K562 (cell line): ENCODE measurements at regions not wholly inside any gene's neighbourhood (a gene's known extent, or its start where the extent isn't known, plus 50 kb on each side); places are given as distances from the start of the nearest gene placed in this dataset.

Experiments used
- ATAC-seq: fragments of 200-7000 bp; cut with Tn5 transposase; 3 replicates; pipeline ENCODE4 v1.9.1; 2020; ENCODE audit warnings: moderate library complexity
- BruUV-seq: library from RNA; stranded (reverse); fragments of 400-500 nt; replicated peaks from 2 replicates; lab custom pipeline; 2021; lab: Mats Ljungman, UMichigan
- CTCF ChIA-PET: fragments of 300-600 bp; formaldehyde crosslinking; extraction: SDS; loops from one replicate; lab custom pipeline; 2021; ENCODE audit warnings: low intra/inter-chr PET ratio; lab: Yijun Ruan, JAX
- POLR2A ChIA-PET: fragments of 300-600, 350-650 bp; sonication (Branson Sonifier 250); formaldehyde crosslinking; extraction: SDS; loops from one replicate; lab custom pipeline; 2021; ENCODE audit warnings: antibody characterized with exemption, inconsistent platforms; lab: Yijun Ruan, JAX
- DNase-seq, 4 experiments: peaks; one replicate each; pipeline versions ENCODE4 v3.0.0 to v3.0.0-alpha.2; 2011 to 2018; ENCODE audit warnings: low spot score in 3 of 4, mixed read lengths in 3 of 4; ENCODE audit errors: extremely low read depth in 1 of 4
- FAIRE-seq: peaks from 2 replicates; lab custom pipeline; 2011; peaks lifted over from hg19 to GRCh38; lab: Jason Lieb, UNC
- H2AFZ ChIP-seq: 2 replicates; pipeline ENCODE4 v1.6.0; 2011; ENCODE audit warnings: low read depth, low read length, control low read depth, inconsistent platforms
- H3K27ac ChIP-seq: fragments of 200-600 bp; 3 replicates; pipeline ENCODE4 v1.8.0; 2011; ENCODE audit warnings: low read depth, mild to moderate bottlenecking, control low read depth, inconsistent platforms, low read length, moderate library complexity, mixed read lengths; ENCODE audit errors: extremely low read depth
- H3K27me3 ChIP-seq, 2 experiments: fragments of 300-600 bp in 1 of 2; 2 replicates in 1 of 2; 3 replicates in 1 of 2; pipeline versions ENCODE4 v1.6.0 to v1.8.0; 2011; ENCODE audit warnings: inconsistent platforms in 2 of 2, low read length in 2 of 2, mild to moderate bottlenecking in 1 of 2, mixed read lengths in 1 of 2, moderate library complexity in 1 of 2; ENCODE audit not compliant: control insufficient read depth in 2 of 2, insufficient read depth in 2 of 2
- H3K36me3 ChIP-seq: fragments of 300-600 bp; 3 replicates; pipeline ENCODE4 v1.8.0; 2011; ENCODE audit warnings: mild to moderate bottlenecking, low read length, inconsistent platforms; ENCODE audit not compliant: control insufficient read depth, insufficient read depth
- H3K4me1 ChIP-seq, 2 experiments: fragments of 200-600 bp in 1 of 2; replicated peaks in 1 of 2; 2 replicates in 1 of 2; 3 replicates in 1 of 2; pipeline versions ENCODE4 v1.5.1 to v1.8.0; 2011; ENCODE audit warnings: inconsistent platforms in 2 of 2, low read length in 2 of 2, mild to moderate bottlenecking in 1 of 2, mixed read lengths in 1 of 2, moderate library complexity in 1 of 2; ENCODE audit not compliant: control insufficient read depth in 2 of 2, insufficient read depth in 2 of 2
- H3K4me2 ChIP-seq: 2 replicates; pipeline ENCODE4 v1.6.1; 2011; ENCODE audit warnings: low read length, control low read depth, inconsistent platforms, mixed read lengths; ENCODE audit not compliant: insufficient read depth
- H3K4me3 ChIP-seq: fragments of 200-600 bp; sonication (generic), shearing (Covaris generic); 2 replicates; pipeline ENCODE4 v1.5.1; 2016; ENCODE audit warnings: control low read depth, inconsistent platforms
- H3K79me2 ChIP-seq: fragments of 200-600 bp; 3 replicates; pipeline ENCODE4 v1.8.0; 2011; ENCODE audit warnings: low read length, inconsistent platforms; ENCODE audit not compliant: control insufficient read depth, insufficient read depth
- H3K9ac ChIP-seq, 2 experiments: 2 replicates each; pipeline versions ENCODE4 v1.6.0 to v1.6.1; 2011; ENCODE audit warnings: low read depth in 2 of 2, low read length in 2 of 2, control low read depth in 1 of 2, inconsistent platforms in 1 of 2, mild to moderate bottlenecking in 1 of 2, mixed read lengths in 1 of 2; ENCODE audit not compliant: insufficient read depth in 1 of 2
- H3K9me1 ChIP-seq: one replicate; pipeline ENCODE4 v1.6.0; 2011; ENCODE audit warnings: inconsistent platforms, mild to moderate bottlenecking, low read length, moderate library complexity; ENCODE audit not compliant: control insufficient read depth, insufficient read depth
- H3K9me3 ChIP-seq: replicated peaks from 2 replicates; pipeline ENCODE4 v1.5.1; 2011; ENCODE audit warnings: low read depth, low read length, inconsistent platforms; ENCODE audit not compliant: control insufficient read depth, insufficient read depth
- H4K20me1 ChIP-seq: replicated peaks from 2 replicates; pipeline ENCODE4 v1.6.1; 2011; ENCODE audit warnings: low read length, inconsistent platforms, mixed read lengths; ENCODE audit not compliant: control insufficient read depth, insufficient read depth
- ATF4 ChIP-seq: fragments of 450-650 bp; formaldehyde crosslinking; IDR thresholded peaks from 2 replicates; pipeline ENCODE4 v1.4.0; 2022; ENCODE audit warnings: mild to moderate bottlenecking, moderate library complexity
- CEBPG ChIP-seq, 3 experiments: fragments of 200-800 bp in 1 of 3; sonication (Bioruptor generic) in 1 of 3; sonication (generic) in 1 of 3; formaldehyde crosslinking in 1 of 3; IDR thresholded peaks in 2 of 3; conservative IDR thresholded peaks in 1 of 3; 2 replicates each; pipeline versions ENCODE4 v1.6.1 to v1.8.0; 2016 to 2022; ENCODE audit warnings: missing compliant biosample characterization in 2 of 3, missing genetic modification characterization in 2 of 3, mild to moderate bottlenecking in 1 of 3, missing genetic modification reagents in 1 of 3
- ELK1 ChIP-seq: sonication (generic); formaldehyde crosslinking; IDR thresholded peaks from 2 replicates; pipeline ENCODE4 v1.8.1; 2022; ENCODE audit warnings: missing genetic modification reagents
- WGBS: fragments of 100-300 bp; shearing (Covaris generic); methylation state at CpG from one replicate; pipeline ENCODE4 v1.1.6; 2016; ENCODE audit warnings: low coverage, mixed read lengths; ENCODE audit not compliant: insufficient coverage; ENCODE audit errors: missing lambda C conversion rate; 5-methylcytosine and 5-hydroxymethylcytosine counted together
- in situ Hi-C: fragments of 300-500 bp; cut with MboI; formaldehyde crosslinking; loops from 4 replicates; pipeline ENCODE4 v1.15.0; 2018; ENCODE audit warnings: inconsistent platforms, mixed read lengths
- intact Hi-C: fragments of 100-400 bp; cut with micrococcal nuclease; formaldehyde crosslinking; loops from 2 replicates; pipeline ENCODE4 v1.14.2; 2022

- TF ChIP-seq CEBPG (CRISPR knock-in tag; IDR thresholded peaks at IDR 0.05) (no peak), CEBPG (tag; conservative IDR thresholded peaks at IDR 0.05 in 1 of 2, IDR thresholded peaks at IDR 0.05 in 1 of 2) (peak in 1 of 2 experiments; percentile 78; a peak in 2 of 4 replicates), ATF4 (CRISPR knock-in tag) (0 out of 2 replicates have a peak, but pooled peaks have one; percentile 46), ELK1 (CRISPR knock-in tag) (no peak)
- H3K79me2 ChIP-seq = no peaks in the 10 kb centered on the region
- H3K9me3 ChIP-seq = no peaks in the 10 kb centered on the region
- WGBS = 4% methylated on average over 11 of the region's 11 CpGs
- H3K4me1 ChIP-seq = no peaks in the 10 kb centered on the region; a peak in 1 of 5 replicates
- no peaks in the 10 kb centered on the region for H3K36me3 ChIP-seq
- H3K9me1 ChIP-seq = no peaks in the 10 kb centered on the region
- no peak for DNase-seq
- ChIA-PET CTCF (no interaction called here), POLR2A (no interaction called here)
- no peak overlapping the region for H2AFZ ChIP-seq
- no peak overlapping the region for H3K4me2 ChIP-seq
- in situ Hi-C loops = no loop called here
- BruUV-seq = no TSS peak
- H3K4me3 ChIP-seq = no peak overlapping the region
- H4K20me1 ChIP-seq = no peaks in the 10 kb centered on the region
- no peak for FAIRE-seq
- no peak overlapping the region for H3K9ac ChIP-seq
- no peak overlapping the region for H3K27ac ChIP-seq
- no peak for ATAC-seq
- intact Hi-C loops = no loop called here
- H3K27me3 ChIP-seq = no peaks in the 10 kb centered on the region
Observed at GRCh38 chr16:54460263-54460860, 173.8 kb upstream of the IRX3 start.
